HCT116 (cell line): ENCODE measurements at regions not wholly inside any gene's neighbourhood (a gene's known extent, or its start where the extent isn't known, plus 50 kb on each side); places are given as distances from the start of the nearest gene placed in this dataset.

Experiments used
- ATAC-seq: fragments of 200-7000 bp; cut with Tn5 transposase; 2 replicates; pipeline ENCODE4 v1.9.1; 2020; ENCODE audit warnings: mild to moderate bottlenecking, moderate library complexity
- BruUV-seq: library from RNA; stranded (reverse); fragments of 400-500 nt; replicated peaks from 2 replicates; lab custom pipeline; 2021; lab: Mats Ljungman, UMichigan
- CTCF ChIA-PET: fragments of 300-600 bp; sonication (Branson Sonifier 250); formaldehyde crosslinking; loops from one replicate; lab custom pipeline; 2021; ENCODE audit warnings: antibody characterized with exemption; lab: Charles Lee
- POLR2A ChIA-PET: fragments of 300-600, 350-600 bp; sonication (Branson Sonifier 250); formaldehyde crosslinking; loops from one replicate; lab custom pipeline; 2021; ENCODE audit warnings: antibody characterized with exemption; lab: Charles Lee
- RAD21 ChIA-PET, 2 experiments: fragments of 300-600 bp; sonication (Branson Sonifier 250); formaldehyde crosslinking; loops; one replicate each; lab custom pipeline; 2023; ENCODE audit warnings: low total read pairs in 2 of 2; ENCODE audit not compliant: uncharacterized antibody in 2 of 2, unreplicated experiment in 2 of 2, low non-redundant PET in 1 of 2; lab: Charles Lee
- DNase-seq: peaks from one replicate; pipeline ENCODE4 v3.0.0-alpha.2; 2010; ENCODE audit warnings: low read depth, low spot score
- H2AFZ ChIP-seq: fragments of 200-600 bp; shearing (Covaris generic), sonication (generic); 2 replicates; pipeline ENCODE4 v1.6.1; 2017; ENCODE audit warnings: low read depth, mixed run types, mixed read lengths, antibody characterized with exemption, low read length; ENCODE audit not compliant: poor library complexity, severe bottlenecking
- H3K27ac ChIP-seq: 2 replicates; pipeline ENCODE4 v1.5.1; 2012; ENCODE audit warnings: low read depth, low read length
- H3K27me3 ChIP-seq: fragments of 200-600 bp; sonication (generic); 2 replicates; pipeline ENCODE4 v1.6.1; 2016; ENCODE audit warnings: mixed run types, low read length, mixed read lengths; ENCODE audit not compliant: insufficient read depth
- H3K36me3 ChIP-seq, 2 experiments: fragments of 200-500 bp in 1 of 2; fragments of 200-600 bp in 1 of 2; sonication (Bioruptor generic) in 1 of 2; sonication (generic) in 1 of 2; 2 replicates each; pipeline versions ENCODE4 v1.5.1 to v1.6.1; 2014 to 2016; ENCODE audit warnings: low read length in 2 of 2, inconsistent platforms in 1 of 2, mixed read lengths in 1 of 2, mixed run types in 1 of 2; ENCODE audit not compliant: insufficient read depth in 2 of 2, control insufficient read depth in 1 of 2
- H3K4me1 ChIP-seq, 2 experiments: fragments of 200-600 bp in 1 of 2; sonication (generic) in 1 of 2; 2 replicates each; pipeline versions ENCODE4 v1.5.1 to v1.6.1; 2012 to 2017; ENCODE audit warnings: low read length in 2 of 2, inconsistent platforms in 1 of 2, mild to moderate bottlenecking in 1 of 2, mixed read lengths in 1 of 2, mixed run types in 1 of 2, moderate library complexity in 1 of 2; ENCODE audit not compliant: insufficient read depth in 2 of 2, control insufficient read depth in 1 of 2
- H3K4me2 ChIP-seq: fragments of 200-600 bp; sonication (generic); 2 replicates; pipeline ENCODE4 v1.6.1; 2017; ENCODE audit warnings: mixed run types, low read length, mixed read lengths
- H3K4me3 ChIP-seq, 2 experiments: fragments of 200-600 bp in 1 of 2; sonication (generic) in 1 of 2; replicated peaks in 1 of 2; 2 replicates each; pipeline ENCODE4 v1.5.1; 2011 to 2016; ENCODE audit warnings: low read length in 2 of 2, control low read depth in 1 of 2, low read depth in 1 of 2, mild to moderate bottlenecking in 1 of 2, mixed read lengths in 1 of 2, mixed run types in 1 of 2
- H3K79me2 ChIP-seq: fragments of 200-600 bp; sonication (generic); 2 replicates; pipeline ENCODE4 v1.6.1; 2017; ENCODE audit warnings: mild to moderate bottlenecking, mixed run types, low read length, moderate library complexity, mixed read lengths; ENCODE audit not compliant: insufficient read depth
- H3K9ac ChIP-seq: fragments of 200-600 bp; sonication (generic); 2 replicates; pipeline ENCODE4 v1.6.1; 2016; ENCODE audit warnings: low read length, mixed read lengths
- H3K9me2 ChIP-seq: fragments of 200-600 bp; sonication (generic), shearing (Covaris generic); 2 replicates; pipeline ENCODE4 v1.6.1; 2017; ENCODE audit warnings: mixed run types, mild to moderate bottlenecking, moderate library complexity; ENCODE audit not compliant: insufficient read depth
- H3K9me3 ChIP-seq, 2 experiments: fragments of 200-500 bp in 1 of 2; fragments of 200-600 bp in 1 of 2; sonication (Bioruptor generic) in 1 of 2; sonication (generic) in 1 of 2; 2 replicates each; pipeline ENCODE4 v1.6.1; 2014 to 2017; ENCODE audit warnings: low read length in 2 of 2, mixed read lengths in 2 of 2, inconsistent platforms in 1 of 2, low read depth in 1 of 2, mild to moderate bottlenecking in 1 of 2, mixed run types in 1 of 2, moderate library complexity in 1 of 2; ENCODE audit not compliant: control insufficient read depth in 1 of 2, insufficient read depth in 1 of 2
- H4K20me1 ChIP-seq: fragments of 200-600 bp; sonication (generic), shearing (Covaris generic); 2 replicates; pipeline ENCODE4 v1.6.1; 2017; ENCODE audit warnings: mixed run types, mild to moderate bottlenecking, moderate library complexity; ENCODE audit not compliant: insufficient read depth
- CEBPB ChIP-seq: IDR thresholded peaks from 2 replicates; pipeline ENCODE4 v1.6.1; 2012; ENCODE audit warnings: low read depth
- ELF1 ChIP-seq: IDR thresholded peaks from 2 replicates; pipeline ENCODE4 v1.6.1; 2012; ENCODE audit warnings: low read depth, borderline replicate concordance
- EZH2 ChIP-seq: fragments of 200-600 bp; sonication (generic); IDR thresholded peaks from 2 replicates; pipeline ENCODE4 v1.6.1; 2017; ENCODE audit warnings: antibody characterized with exemption, mixed run types
- EZH2phosphoT487 ChIP-seq: fragments of 200-600 bp; IDR thresholded peaks from 2 replicates; pipeline ENCODE4 v1.6.1; 2018; ENCODE audit warnings: antibody characterized with exemption, borderline replicate concordance
- JUND ChIP-seq: IDR thresholded peaks from 2 replicates; pipeline ENCODE4 v1.6.1; 2012
- RAD21 ChIP-seq: IDR thresholded peaks from 2 replicates; pipeline ENCODE4 v1.6.1; 2012; ENCODE audit warnings: low read depth, mild to moderate bottlenecking
- SIN3A ChIP-seq: IDR thresholded peaks from 2 replicates; pipeline ENCODE4 v1.6.1; 2012; ENCODE audit warnings: low read depth
- SP1 ChIP-seq: IDR thresholded peaks from 2 replicates; pipeline ENCODE4 v1.6.1; 2012; ENCODE audit warnings: low read depth
- SRF ChIP-seq: IDR thresholded peaks from 2 replicates; pipeline ENCODE4 v1.6.1; 2012; ENCODE audit warnings: low read depth
- TCF7L2 ChIP-seq: IDR thresholded peaks from 2 replicates; pipeline ENCODE4 v1.7.0; 2011; ENCODE audit warnings: borderline replicate concordance, inconsistent platforms; ENCODE audit not compliant: insufficient read depth, insufficient read length; ENCODE audit errors: extremely low read depth
- YY1 ChIP-seq: IDR thresholded peaks from 2 replicates; pipeline ENCODE4 v1.6.1; 2011; ENCODE audit warnings: low read length, low read depth, moderate library complexity, mild to moderate bottlenecking; ENCODE audit not compliant: insufficient replicate concordance; ENCODE audit errors: extremely low read depth
- ZFX ChIP-seq: fragments of 450-650 bp; IDR thresholded peaks from 2 replicates; pipeline ENCODE4 v1.6.1; 2017
- ZNF274 ChIP-seq: fragments of 200-500 bp; sonication (Bioruptor generic); IDR thresholded peaks from 2 replicates; pipeline ENCODE4 v1.6.1; 2014; ENCODE audit warnings: mild to moderate bottlenecking, low read depth, low read length, inconsistent platforms
- intact Hi-C: fragments of 100-400 bp; cut with micrococcal nuclease; formaldehyde crosslinking; loops from 2 replicates; pipeline ENCODE4 v1.10.0; 2022
- TF ChIP-seq, protein P1 (sequence below): IDR thresholded peaks from 2 replicates; pipeline ENCODE4 v1.6.1; 2011; ENCODE audit warnings: mild to moderate bottlenecking, low read length, moderate library complexity; ENCODE audit not compliant: insufficient replicate concordance; ENCODE audit errors: extremely low read depth
- TF ChIP-seq, protein P2 (sequence below): IDR thresholded peaks from 2 replicates; pipeline ENCODE4 v1.6.1; 2012; ENCODE audit warnings: low read depth
- TF ChIP-seq, protein P3 (sequence below): IDR thresholded peaks from 2 replicates; pipeline ENCODE4 v1.6.1; 2012

DNA sequence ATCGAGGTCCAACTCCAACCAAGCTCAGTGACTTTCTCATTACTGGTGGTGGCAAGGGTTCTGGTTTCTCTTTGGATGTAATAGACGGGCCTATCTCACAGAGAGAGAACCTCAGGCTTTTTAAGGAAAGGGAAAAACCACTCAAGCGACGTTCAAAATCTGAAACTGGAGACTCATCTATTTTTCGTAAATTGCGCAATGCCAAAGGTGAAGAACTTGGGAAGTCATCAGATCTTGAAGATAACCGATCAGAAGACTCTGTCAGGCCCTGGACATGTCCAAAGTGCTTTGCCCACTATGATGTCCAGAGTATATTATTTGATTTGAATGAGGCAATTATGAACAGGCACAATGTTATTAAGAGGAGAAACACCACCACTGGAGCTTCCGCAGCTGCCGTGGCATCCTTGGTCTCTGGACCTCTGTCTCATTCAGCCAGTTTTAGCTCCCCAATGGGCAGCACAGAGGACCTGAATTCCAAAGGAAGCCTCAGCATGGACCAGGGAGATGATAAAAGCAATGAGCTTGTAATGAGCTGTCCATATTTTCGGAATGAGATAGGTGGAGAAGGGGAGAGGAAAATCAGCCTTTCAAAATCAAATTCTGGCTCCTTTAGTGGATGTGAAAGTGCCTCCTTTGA, 343.5 kb upstream of the RGS6 start:
- TF ChIP-seq TCF7L2, result no peak
- no peak for TF ChIP-seq YY1
- TF ChIP-seq CEBPB, result no peak
- TF ChIP-seq, protein P1, sequence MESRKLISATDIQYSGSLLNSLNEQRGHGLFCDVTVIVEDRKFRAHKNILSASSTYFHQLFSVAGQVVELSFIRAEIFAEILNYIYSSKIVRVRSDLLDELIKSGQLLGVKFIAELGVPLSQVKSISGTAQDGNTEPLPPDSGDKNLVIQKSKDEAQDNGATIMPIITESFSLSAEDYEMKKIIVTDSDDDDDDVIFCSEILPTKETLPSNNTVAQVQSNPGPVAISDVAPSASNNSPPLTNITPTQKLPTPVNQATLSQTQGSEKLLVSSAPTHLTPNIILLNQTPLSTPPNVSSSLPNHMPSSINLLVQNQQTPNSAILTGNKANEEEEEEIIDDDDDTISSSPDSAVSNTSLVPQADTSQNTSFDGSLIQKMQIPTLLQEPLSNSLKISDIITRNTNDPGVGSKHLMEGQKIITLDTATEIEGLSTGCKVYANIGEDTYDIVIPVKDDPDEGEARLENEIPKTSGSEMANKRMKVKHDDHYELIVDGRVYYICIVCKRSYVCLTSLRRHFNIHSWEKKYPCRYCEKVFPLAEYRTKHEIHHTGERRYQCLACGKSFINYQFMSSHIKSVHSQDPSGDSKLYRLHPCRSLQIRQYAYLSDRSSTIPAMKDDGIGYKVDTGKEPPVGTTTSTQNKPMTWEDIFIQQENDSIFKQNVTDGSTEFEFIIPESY, result no peak
- TF ChIP-seq ELF1, result no peak
- no peak for TF ChIP-seq JUND
- TF ChIP-seq SRF, result no peak
- TF ChIP-seq EZH2phosphoT487, result no peak
- TF ChIP-seq ZFX, result no peak
- TF ChIP-seq EZH2, result no peak
- no peak for TF ChIP-seq SIN3A
- TF ChIP-seq RAD21, result no peak
- TF ChIP-seq ZNF274, result no peak
- TF ChIP-seq, protein P2, sequence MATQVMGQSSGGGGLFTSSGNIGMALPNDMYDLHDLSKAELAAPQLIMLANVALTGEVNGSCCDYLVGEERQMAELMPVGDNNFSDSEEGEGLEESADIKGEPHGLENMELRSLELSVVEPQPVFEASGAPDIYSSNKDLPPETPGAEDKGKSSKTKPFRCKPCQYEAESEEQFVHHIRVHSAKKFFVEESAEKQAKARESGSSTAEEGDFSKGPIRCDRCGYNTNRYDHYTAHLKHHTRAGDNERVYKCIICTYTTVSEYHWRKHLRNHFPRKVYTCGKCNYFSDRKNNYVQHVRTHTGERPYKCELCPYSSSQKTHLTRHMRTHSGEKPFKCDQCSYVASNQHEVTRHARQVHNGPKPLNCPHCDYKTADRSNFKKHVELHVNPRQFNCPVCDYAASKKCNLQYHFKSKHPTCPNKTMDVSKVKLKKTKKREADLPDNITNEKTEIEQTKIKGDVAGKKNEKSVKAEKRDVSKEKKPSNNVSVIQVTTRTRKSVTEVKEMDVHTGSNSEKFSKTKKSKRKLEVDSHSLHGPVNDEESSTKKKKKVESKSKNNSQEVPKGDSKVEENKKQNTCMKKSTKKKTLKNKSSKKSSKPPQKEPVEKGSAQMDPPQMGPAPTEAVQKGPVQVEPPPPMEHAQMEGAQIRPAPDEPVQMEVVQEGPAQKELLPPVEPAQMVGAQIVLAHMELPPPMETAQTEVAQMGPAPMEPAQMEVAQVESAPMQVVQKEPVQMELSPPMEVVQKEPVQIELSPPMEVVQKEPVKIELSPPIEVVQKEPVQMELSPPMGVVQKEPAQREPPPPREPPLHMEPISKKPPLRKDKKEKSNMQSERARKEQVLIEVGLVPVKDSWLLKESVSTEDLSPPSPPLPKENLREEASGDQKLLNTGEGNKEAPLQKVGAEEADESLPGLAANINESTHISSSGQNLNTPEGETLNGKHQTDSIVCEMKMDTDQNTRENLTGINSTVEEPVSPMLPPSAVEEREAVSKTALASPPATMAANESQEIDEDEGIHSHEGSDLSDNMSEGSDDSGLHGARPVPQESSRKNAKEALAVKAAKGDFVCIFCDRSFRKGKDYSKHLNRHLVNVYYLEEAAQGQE, result no peak
- TF ChIP-seq, protein P3, sequence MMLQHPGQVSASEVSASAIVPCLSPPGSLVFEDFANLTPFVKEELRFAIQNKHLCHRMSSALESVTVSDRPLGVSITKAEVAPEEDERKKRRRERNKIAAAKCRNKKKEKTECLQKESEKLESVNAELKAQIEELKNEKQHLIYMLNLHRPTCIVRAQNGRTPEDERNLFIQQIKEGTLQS, result no peak
- no peak for TF ChIP-seq SP1
- Histone ChIP-seq H3K9ac (no peak overlapping the region), H3K27me3 (no peaks in the 10 kb centered on the region), H3K9me3 (no peaks in the 10 kb centered on the region), H3K4me3 (no peak overlapping the region), H3K27ac (no peak overlapping the region), H3K4me2 (no peak overlapping the region), H4K20me1 (no peaks in the 10 kb centered on the region; the same call in 1 of the 2 replicates), H3K4me1 (peaks cover 10 to 14% of the 10 kb centered on the region in 2 experiments), H3K36me3 (no peaks in the 10 kb centered on the region), H3K9me2 (no peaks in the 10 kb centered on the region), H2AFZ (no peak overlapping the region), H3K79me2 (no peaks in the 10 kb centered on the region)
- POLR2A ChIA-PET, result interaction anchor here (0.6 kb wide), 1 partner anchor 201 kb away, joined by 3 read pairs; no protein-coding TSS in a partner anchor
- DNase-seq, result no peak
- BruUV-seq, result no TSS peak
- RAD21 ChIA-PET, result no interaction called here
- CTCF ChIA-PET, result no interaction called here
- intact Hi-C loops, result no loop called here
- ATAC-seq, result no peak
